CD4-positive, alpha-beta T cell treated with Interleukin-6 for 4 hours (primary cell): ENCODE measurements at regions not wholly inside any gene's neighbourhood (a gene's known extent, or its start where the extent isn't known, plus 50 kb on each side); places are given as distances from the start of the nearest gene placed in this dataset.

Experiments used
- DNase-seq: peaks from one replicate; pipeline ENCODE4 v3.0.0-alpha.2; 2020; ENCODE audit warnings: mixed read lengths

- no peak for DNase-seq
Observed at GRCh38 chr13:39245688-39246087, 207.4 kb downstream of the NHLRC3 start.

GRCh38 chr13:39249982-39250381 lies 211.7 kb downstream of the NHLRC3 start:
- no peak for DNase-seq

- DNase-seq: no peak
Observed at GRCh38 chr13:39250440-39250839, 212.2 kb downstream of the NHLRC3 start.

- DNase-seq: no peak
Observed at GRCh38 chr13:39251340-39251739, 213.1 kb downstream of the NHLRC3 start.

- no peak for DNase-seq
Observed at GRCh38 chr13:39253774-39254173, 215.5 kb downstream of the NHLRC3 start.

- no peak for DNase-seq
Observed at GRCh38 chr13:39254601-39255000, 216.3 kb downstream of the NHLRC3 start.

- no peak for DNase-seq
Observed at GRCh38 chr13:39257642-39258041, 219.4 kb downstream of the NHLRC3 start.

- no peak for DNase-seq
Observed at GRCh38 chr13:39259371-39260140, 221.3 kb downstream of the NHLRC3 start.

GRCh38 chr13:39263033-39263432 lies 224.8 kb downstream of the NHLRC3 start:
- peak; percentile 4 for DNase-seq

GRCh38 chr13:39263531-39263930 lies 225.3 kb downstream of the NHLRC3 start:
- DNase-seq: no peak

GRCh38 chr13:39266426-39266825 lies 228.2 kb downstream of the NHLRC3 start:
- DNase-seq: no peak

GRCh38 chr13:39268398-39268797 lies 230.1 kb downstream of the NHLRC3 start:
- no peak for DNase-seq

GRCh38 chr13:39269004-39269403 lies 230.7 kb downstream of the NHLRC3 start:
- DNase-seq: no peak

GRCh38 chr13:39269411-39269810 lies 231.2 kb downstream of the NHLRC3 start:
- no peak for DNase-seq

- DNase-seq: no peak
Observed at GRCh38 chr13:39272994-39273393, 234.7 kb downstream of the NHLRC3 start.

- DNase-seq: no peak
Observed at GRCh38 chr13:39273953-39274738, 235.9 kb downstream of the NHLRC3 start.

- no peak for DNase-seq
Observed at GRCh38 chr13:39274739-39275325, 236.6 kb downstream of the NHLRC3 start.

GRCh38 chr13:39279077-39279476 lies 240.8 kb downstream of the NHLRC3 start:
- DNase-seq: no peak

- DNase-seq: no peak
Observed at GRCh38 chr13:39281539-39282150, 243.4 kb downstream of the NHLRC3 start.

- no peak for DNase-seq
Observed at GRCh38 chr13:39282400-39282972, 244.2 kb downstream of the NHLRC3 start.

- no peak for DNase-seq
Observed at GRCh38 chr13:39283072-39283471, 244.8 kb downstream of the NHLRC3 start.

GRCh38 chr13:39284801-39285388 lies 246.6 kb downstream of the NHLRC3 start:
- DNase-seq: no peak
